OCI-LY1 (cell line): ENCODE measurements at regions not wholly inside any gene's neighbourhood (a gene's known extent, or its start where the extent isn't known, plus 50 kb on each side); places are given as distances from the start of the nearest gene placed in this dataset.

Experiments used
- H2AFZ ChIP-seq: fragments of 200-600 bp; sonication (generic), shearing (Covaris generic); 2 replicates; pipeline ENCODE4 v1.6.0; 2014; ENCODE audit warnings: antibody characterized with exemption, mild to moderate bottlenecking, low read length
- H3F3A ChIP-seq: fragments of 200-600 bp; sonication (generic), shearing (Covaris generic); 2 replicates; pipeline ENCODE4 v1.6.0; 2014; ENCODE audit warnings: mild to moderate bottlenecking, antibody characterized with exemption, low read length, moderate library complexity; ENCODE audit not compliant: insufficient read depth
- H3K27ac ChIP-seq: fragments of 200-600 bp; sonication (generic); 2 replicates; pipeline ENCODE4 v1.5.1; 2014; ENCODE audit warnings: low read length, mixed run types, mild to moderate bottlenecking, low read depth; ENCODE audit not compliant: poor library complexity, severe bottlenecking
- H3K27me3 ChIP-seq: fragments of 200-600 bp; sonication (generic); 2 replicates; pipeline ENCODE4 v1.6.0; 2014; ENCODE audit warnings: antibody characterized with exemption, mild to moderate bottlenecking, low read length, moderate library complexity; ENCODE audit not compliant: insufficient read depth
- H3K36me3 ChIP-seq: fragments of 200-600 bp; sonication (generic); 2 replicates; pipeline ENCODE4 v1.6.1; 2014; ENCODE audit warnings: mild to moderate bottlenecking, antibody characterized with exemption, low read length, moderate library complexity, mixed read lengths; ENCODE audit not compliant: insufficient read depth
- H3K4me1 ChIP-seq: fragments of 200-600 bp; sonication (generic); 2 replicates; pipeline ENCODE4 v1.5.1; 2014; ENCODE audit warnings: mild to moderate bottlenecking, low read length, moderate library complexity; ENCODE audit not compliant: insufficient read depth, severe bottlenecking
- H3K4me2 ChIP-seq: fragments of 200-600 bp; sonication (generic), shearing (Covaris generic); 2 replicates; pipeline ENCODE4 v1.6.1; 2014; ENCODE audit warnings: low read length
- H3K4me3 ChIP-seq: fragments of 200-600 bp; sonication (generic); 2 replicates; pipeline ENCODE4 v1.5.1; 2014; ENCODE audit warnings: low read length, low read depth, mild to moderate bottlenecking, mixed read lengths; ENCODE audit not compliant: poor library complexity, severe bottlenecking
- H3K79me2 ChIP-seq: fragments of 200-600 bp; shearing (Covaris generic); 2 replicates; pipeline ENCODE4 v1.6.1; 2016; ENCODE audit warnings: mixed run types, low read length, mixed read lengths; ENCODE audit not compliant: insufficient read depth
- H3K9ac ChIP-seq: fragments of 200-600 bp; sonication (generic), shearing (Covaris generic); 2 replicates; pipeline ENCODE4 v1.6.1; 2014; ENCODE audit warnings: mild to moderate bottlenecking, low read length, mixed read lengths
- H3K9me2 ChIP-seq: fragments of 200-600 bp; sonication (generic), shearing (Covaris generic); 2 replicates; pipeline ENCODE4 v1.6.1; 2014; ENCODE audit warnings: low read depth, mild to moderate bottlenecking, low read length, mixed read lengths
- H3K9me3 ChIP-seq: fragments of 200-600 bp; shearing (Covaris generic); 2 replicates; pipeline ENCODE4 v1.6.1; 2014; ENCODE audit warnings: low read length, mixed read lengths
- H4K20me1 ChIP-seq: fragments of 200-600 bp; sonication (generic), shearing (Covaris generic); 2 replicates; pipeline ENCODE4 v1.6.0; 2016; ENCODE audit warnings: mild to moderate bottlenecking, low read length; ENCODE audit not compliant: insufficient read depth
- EZH2 ChIP-seq: fragments of 200-600 bp; sonication (generic), shearing (Covaris generic); IDR thresholded peaks from 2 replicates; pipeline ENCODE4 v1.8.0; 2017; ENCODE audit warnings: borderline replicate concordance, mixed run types, mild to moderate bottlenecking, antibody characterized with exemption, low read length, moderate library complexity, mixed read lengths
- TF ChIP-seq, protein P1 (sequence below): fragments of 200-600 bp; sonication (generic), shearing (Covaris generic); IDR thresholded peaks from 2 replicates; pipeline ENCODE4 v1.5.1; 2017; ENCODE audit warnings: mild to moderate bottlenecking, antibody characterized with exemption, low read length, moderate library complexity, mixed read lengths

GRCh38 chr15:31510057-31510456 lies 183.4 kb downstream of the KLF13 start:
- Histone ChIP-seq H3K36me3 (no peaks in the 10 kb centered on the region), H2AFZ (no peak overlapping the region), H4K20me1 (no peaks in the 10 kb centered on the region), H3K9me3 (no peaks in the 10 kb centered on the region), H3K27ac (no peak overlapping the region), H3K9ac (no peak overlapping the region), H3K27me3 (peaks cover 4% of the 10 kb centered on the region; the same call in 1 of the 2 replicates), H3K9me2 (no peaks in the 10 kb centered on the region), H3K4me1 (no peaks in the 10 kb centered on the region), H3K4me2 (no peak overlapping the region), H3K79me2 (no peaks in the 10 kb centered on the region), H3K4me3 (no peak overlapping the region), H3F3A (no peaks in the 10 kb centered on the region)
- TF ChIP-seq, protein P1, sequence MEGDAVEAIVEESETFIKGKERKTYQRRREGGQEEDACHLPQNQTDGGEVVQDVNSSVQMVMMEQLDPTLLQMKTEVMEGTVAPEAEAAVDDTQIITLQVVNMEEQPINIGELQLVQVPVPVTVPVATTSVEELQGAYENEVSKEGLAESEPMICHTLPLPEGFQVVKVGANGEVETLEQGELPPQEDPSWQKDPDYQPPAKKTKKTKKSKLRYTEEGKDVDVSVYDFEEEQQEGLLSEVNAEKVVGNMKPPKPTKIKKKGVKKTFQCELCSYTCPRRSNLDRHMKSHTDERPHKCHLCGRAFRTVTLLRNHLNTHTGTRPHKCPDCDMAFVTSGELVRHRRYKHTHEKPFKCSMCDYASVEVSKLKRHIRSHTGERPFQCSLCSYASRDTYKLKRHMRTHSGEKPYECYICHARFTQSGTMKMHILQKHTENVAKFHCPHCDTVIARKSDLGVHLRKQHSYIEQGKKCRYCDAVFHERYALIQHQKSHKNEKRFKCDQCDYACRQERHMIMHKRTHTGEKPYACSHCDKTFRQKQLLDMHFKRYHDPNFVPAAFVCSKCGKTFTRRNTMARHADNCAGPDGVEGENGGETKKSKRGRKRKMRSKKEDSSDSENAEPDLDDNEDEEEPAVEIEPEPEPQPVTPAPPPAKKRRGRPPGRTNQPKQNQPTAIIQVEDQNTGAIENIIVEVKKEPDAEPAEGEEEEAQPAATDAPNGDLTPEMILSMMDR = no peak
- TF ChIP-seq EZH2 = no peak

DNA sequence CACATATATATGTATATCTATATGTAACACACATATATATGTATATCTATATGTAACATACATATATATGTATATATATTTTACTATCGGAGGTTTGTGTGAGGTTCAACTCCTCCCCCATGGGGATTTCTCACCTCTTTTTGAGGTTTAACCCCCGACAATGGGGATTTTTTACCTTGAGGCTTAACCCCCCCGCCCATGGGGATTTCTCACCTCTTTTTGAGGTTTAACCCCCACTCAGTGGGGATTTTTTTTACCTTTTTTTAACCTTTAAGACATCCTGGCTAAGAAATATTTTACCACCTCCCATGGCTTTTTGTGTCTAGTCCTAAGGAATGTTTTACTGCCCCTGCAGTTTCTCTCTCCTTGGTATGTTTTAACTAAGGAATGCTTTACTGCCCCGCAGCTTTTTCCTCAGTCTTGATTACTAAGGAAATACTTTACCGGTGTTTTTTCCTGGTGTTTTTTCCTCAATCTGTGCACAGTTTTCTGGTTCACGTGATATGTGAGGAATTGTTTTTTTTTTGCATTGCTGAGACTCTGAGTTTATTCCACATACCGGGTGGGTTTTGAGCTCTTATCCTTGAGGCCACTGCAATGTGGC lies 185.2 kb downstream of the KLF13 start:
- Histone ChIP-seq H2AFZ (no peak overlapping the region), H3K4me2 (no peak overlapping the region), H4K20me1 (no peaks in the 10 kb centered on the region), H3F3A (no peaks in the 10 kb centered on the region), H3K4me3 (no peak overlapping the region), H3K27ac (no peak overlapping the region), H3K4me1 (no peaks in the 10 kb centered on the region), H3K79me2 (no peaks in the 10 kb centered on the region), H3K27me3 (peaks cover 5% of the 10 kb centered on the region; the same call in 1 of the 2 replicates), H3K36me3 (no peaks in the 10 kb centered on the region), H3K9me3 (no peaks in the 10 kb centered on the region), H3K9ac (no peak overlapping the region), H3K9me2 (no peaks in the 10 kb centered on the region)
- TF ChIP-seq EZH2 = no peak
- TF ChIP-seq, protein P1 = no peak

DNA sequence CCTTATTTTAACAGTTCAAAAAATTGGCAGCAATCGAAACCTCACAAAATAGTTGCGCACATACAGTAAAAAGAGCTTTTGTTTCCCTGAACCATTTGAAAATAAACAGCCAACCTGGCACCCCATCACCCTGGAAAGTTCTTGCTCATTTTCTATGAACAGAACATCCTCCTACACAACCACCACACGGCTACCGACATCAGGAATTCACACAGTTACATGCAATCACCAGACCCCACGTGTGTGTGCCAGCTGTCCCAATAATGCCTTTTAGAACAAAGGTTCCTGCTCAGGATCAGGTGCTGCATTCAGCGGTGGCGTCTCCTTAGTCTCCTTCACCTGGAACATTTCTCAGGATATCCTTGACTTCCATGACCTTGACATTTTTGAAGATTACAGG lies 186.5 kb downstream of the KLF13 start:
- Histone ChIP-seq H2AFZ (no peak overlapping the region), H3K36me3 (no peaks in the 10 kb centered on the region), H3K4me3 (no peak overlapping the region), H3F3A (no peaks in the 10 kb centered on the region), H3K79me2 (no peaks in the 10 kb centered on the region), H3K9me3 (no peaks in the 10 kb centered on the region), H3K9me2 (no peaks in the 10 kb centered on the region), H3K4me1 (no peaks in the 10 kb centered on the region), H4K20me1 (no peaks in the 10 kb centered on the region), H3K27ac (no peak overlapping the region), H3K9ac (no peak overlapping the region), H3K4me2 (no peak overlapping the region), H3K27me3 (peaks cover 7% of the 10 kb centered on the region; the same call in 1 of the 2 replicates)
- TF ChIP-seq EZH2 = no peak
- TF ChIP-seq, protein P1 = no peak
